Sigmoid colon (tissue), 6 donors: ENCODE measurements at regions not wholly inside any gene's neighbourhood (a gene's known extent, or its start where the extent isn't known, plus 50 kb on each side); places are given as distances from the start of the nearest gene placed in this dataset.

ENCODE experiments used
- DNase-seq: peaks from one replicate; pipeline ENCODE4 v3.0.0-alpha.2; 2019
- H3K27ac ChIP-seq, 4 donors: fragments of 200-600 bp; sonication (generic); one replicate each; pipeline ENCODE4 v1.5.1; 2016 to 2019; ENCODE audit warnings: mild to moderate bottlenecking in 1 of 4
- H3K27me3 ChIP-seq, 3 donors: fragments of 200-600 bp; sonication (generic); one replicate each; pipeline ENCODE4 v1.5.1; 2019; ENCODE audit warnings: mild to moderate bottlenecking in 1 of 3
- H3K36me3 ChIP-seq, 4 donors: fragments of 200-600 bp; sonication (generic); one replicate each; pipeline ENCODE4 v1.5.1; 2016 to 2019
- H3K4me1 ChIP-seq, 4 donors: fragments of 200-600 bp; sonication (generic); one replicate each; pipeline ENCODE4 v1.5.1; 2017 to 2019
- H3K4me3 ChIP-seq, 4 donors: fragments of 200-600 bp; sonication (generic); one replicate each; pipeline ENCODE4 v1.5.1; 2017 to 2019; ENCODE audit warnings: mild to moderate bottlenecking in 2 of 4, moderate library complexity in 1 of 4
- H3K9me3 ChIP-seq, 4 donors: fragments of 200-600 bp in 3 of 4; sonication (generic) in 3 of 4; one replicate each; pipeline versions ENCODE4 v1.5.1 to v1.6.1; 2013 to 2019
- CTCF ChIP-seq, 4 experiments: fragments of 450-650 bp in 3 of 4; fragments of 200-600 bp in 1 of 4; IDR thresholded peaks; one replicate each; pipeline ENCODE4 v1.5.1; 2016 to 2019; ENCODE audit warnings: antibody characterized with exemption in 4 of 4, mild to moderate bottlenecking in 3 of 4, moderate library complexity in 2 of 4
- EP300 ChIP-seq, 4 donors: sonication (generic); formaldehyde crosslinking; IDR thresholded peaks; one replicate each; pipeline ENCODE4 v1.6.1; 2017; ENCODE audit warnings: antibody characterized with exemption in 4 of 4
- POLR2A ChIP-seq, 2 donors: fragments of 450-650 bp; IDR thresholded peaks; one replicate each; pipeline ENCODE4 v1.6.1; 2016; ENCODE audit warnings: antibody characterized with exemption in 2 of 2, mild to moderate bottlenecking in 2 of 2, moderate library complexity in 2 of 2
- POLR2AphosphoS5 ChIP-seq, 4 donors: sonication (generic); formaldehyde crosslinking; IDR thresholded peaks; one replicate each; pipeline ENCODE4 v1.6.1; 2017; ENCODE audit warnings: antibody characterized with exemption in 4 of 4
- WGBS, 2 donors: extraction: QIAGEN DNeasy Blood & Tissue Kit; methylation state at CpG; one replicate each; pipeline ENCODE4 v1.1.7; 2013; 5-methylcytosine and 5-hydroxymethylcytosine counted together
- intact Hi-C: fragments of 100-400 bp; cut with DNase I; formaldehyde crosslinking; loops from one replicate; pipeline ENCODE4 v1.15.1; 2023
- donor health status: healthy with polysubstance abuse.
- donor health status: healthy.

GRCh38 chr2:116935097-116935814 is 879.2 kb upstream of the DDX18 start:
- H3K9me3 ChIP-seq = no peaks in the 10 kb centered on the region
- no peak overlapping the region for H3K27ac ChIP-seq
- DNase-seq = no peak
- TF ChIP-seq EP300 (IDR thresholded peaks at IDR 0.05) (no peak), CTCF (IDR thresholded peaks at IDR 0.05) (no peak), POLR2AphosphoS5 (IDR thresholded peaks at IDR 0.05) (no peak), POLR2A (IDR thresholded peaks at IDR 0.05) (no peak)
- 88 to 90% methylated on average over 7 of the region's 7 CpGs for WGBS, 2 donors
- no peaks in the 10 kb centered on the region for H3K36me3 ChIP-seq
- intact Hi-C loops = no loop called here
- H3K4me1 ChIP-seq = no peaks in the 10 kb centered on the region
- H3K27me3 ChIP-seq = no peaks in the 10 kb centered on the region
- no peak overlapping the region for H3K4me3 ChIP-seq

- Histone ChIP-seq H3K27me3 (no peaks in the 10 kb centered on the region), H3K4me3 (no peak overlapping the region), H3K36me3 (no peaks in the 10 kb centered on the region), H3K9me3 (no peaks in the 10 kb centered on the region), H3K4me1 (no peaks in the 10 kb centered on the region), H3K27ac (no peak overlapping the region)
- no peak for DNase-seq
- intact Hi-C loops = no loop called here
- TF ChIP-seq EP300 (IDR thresholded peaks at IDR 0.05) (no peak), CTCF (IDR thresholded peaks at IDR 0.05) (no peak)
Observed at GRCh38 chr2:116948258-116948657, 866.2 kb upstream of the DDX18 start.

- Histone ChIP-seq H3K36me3 (no peaks in the 10 kb centered on the region), H3K27me3 (no peaks in the 10 kb centered on the region), H3K4me3 (no peak overlapping the region), H3K4me1 (no peaks in the 10 kb centered on the region), H3K27ac (no peak overlapping the region), H3K9me3 (no peaks in the 10 kb centered on the region)
- 89 to 94% methylated on average over 3 of the region's 3 CpGs for WGBS, 2 donors
- intact Hi-C loops = no loop called here
- no peak for TF ChIP-seq POLR2AphosphoS5 (IDR thresholded peaks at IDR 0.05)
- DNase-seq = no peak
Observed at GRCh38 chr2:116949249-116949648, 865.2 kb upstream of the DDX18 start.

GRCh38 chr2:116952254-116952653 is 862.2 kb upstream of the DDX18 start:
- Histone ChIP-seq H3K36me3 (no peaks in the 10 kb centered on the region), H3K9me3 (peaks cover 0 to 8% (median 0%) of the 10 kb centered on the region in 4 donors), H3K27me3 (no peaks in the 10 kb centered on the region), H3K27ac (no peak overlapping the region), H3K4me3 (no peak overlapping the region), H3K4me1 (no peaks in the 10 kb centered on the region)
- intact Hi-C loops = no loop called here
- 24 to 36% methylated on average over 4 of the region's 4 CpGs for WGBS, 2 donors
- TF ChIP-seq CTCF (IDR thresholded peaks at IDR 0.05) = no peak
- TF ChIP-seq POLR2A (IDR thresholded peaks at IDR 0.05) = no peak
- TF ChIP-seq EP300 (IDR thresholded peaks at IDR 0.05) = no peak
- TF ChIP-seq POLR2AphosphoS5 (IDR thresholded peaks at IDR 0.05) = no peak
- no peak for DNase-seq

- intact Hi-C loops = no loop called here
- DNase-seq = no peak
- H3K36me3 ChIP-seq = no peaks in the 10 kb centered on the region
- peaks cover 0 to 8% (median 0%) of the 10 kb centered on the region in 4 donors for H3K9me3 ChIP-seq
- 86 to 88% methylated on average over 2 of the region's 2 CpGs for WGBS, 2 donors
- H3K27me3 ChIP-seq = no peaks in the 10 kb centered on the region
- H3K27ac ChIP-seq = no peak overlapping the region
- TF ChIP-seq CTCF (IDR thresholded peaks at IDR 0.05) (no peak), EP300 (IDR thresholded peaks at IDR 0.05) (no peak), POLR2A (IDR thresholded peaks at IDR 0.05) (no peak), POLR2AphosphoS5 (IDR thresholded peaks at IDR 0.05) (no peak)
- H3K4me1 ChIP-seq = peaks cover 0 to 3% (median 0%) of the 10 kb centered on the region in 4 donors
- no peak overlapping the region for H3K4me3 ChIP-seq
Observed at GRCh38 chr2:116955646-116956045, 858.8 kb upstream of the DDX18 start.
